HG03066 (cell line): ENCODE measurements at regions not wholly inside any gene's neighbourhood (a gene's known extent, or its start where the extent isn't known, plus 50 kb on each side); places are given as distances from the start of the nearest gene placed in this dataset.
"Not testable (repeated sequence)": the region's sequence is repeated elsewhere in the genome, so short reads cannot be mapped to it uniquely, and the experiment has no call there.

ENCODE experiments used
- ATAC-seq: cut with Tn5 transposase; IDR thresholded peaks from one replicate; pipeline ENCODE4 v1.9.1; 2021; ENCODE audit warnings: low read depth; ENCODE audit not compliant: unreplicated experiment

- no peak for ATAC-seq
These were observed 464.9 kb upstream of the MIR17HG start for GRCh38 chr13:90882551-90882950.

DNA sequence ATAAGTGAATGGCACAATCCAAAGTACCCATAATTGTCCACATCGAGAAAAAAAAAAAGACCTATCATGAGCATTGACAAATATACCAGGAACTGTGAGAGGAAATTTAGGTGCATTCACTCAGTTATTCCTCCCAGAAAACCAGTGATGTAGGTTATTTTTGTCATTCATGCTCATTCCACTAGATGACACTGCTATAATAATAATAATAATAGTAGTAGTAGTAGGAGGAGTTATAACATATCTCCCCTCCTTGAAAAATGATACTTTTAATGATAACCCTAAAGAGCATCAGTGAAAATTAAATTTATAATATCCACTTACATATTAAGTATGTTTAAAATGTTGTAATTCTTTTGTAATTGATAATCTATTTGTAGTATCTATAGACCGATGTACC lies 463.9 kb upstream of the MIR17HG start:
- no peak for ATAC-seq

DNA sequence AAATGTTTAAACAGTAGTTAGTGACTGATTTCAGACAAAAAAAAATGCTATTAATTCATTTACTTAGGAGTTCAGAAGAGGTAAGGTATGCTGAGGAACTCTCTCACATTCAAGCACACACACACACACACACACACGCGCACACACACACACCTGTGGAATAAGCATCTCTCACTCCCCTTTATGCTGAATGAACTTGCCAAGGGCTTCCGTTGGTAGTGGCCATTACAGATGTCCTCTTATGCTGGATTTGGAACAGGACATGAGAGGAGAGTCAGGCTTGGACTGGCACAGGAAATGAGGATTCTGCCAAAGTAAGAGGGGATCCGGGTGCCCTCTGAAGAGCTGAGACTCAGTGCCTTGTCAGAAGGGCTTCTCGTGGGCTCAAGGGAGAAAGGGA lies 463.4 kb upstream of the MIR17HG start:
- ATAC-seq = no peak

DNA sequence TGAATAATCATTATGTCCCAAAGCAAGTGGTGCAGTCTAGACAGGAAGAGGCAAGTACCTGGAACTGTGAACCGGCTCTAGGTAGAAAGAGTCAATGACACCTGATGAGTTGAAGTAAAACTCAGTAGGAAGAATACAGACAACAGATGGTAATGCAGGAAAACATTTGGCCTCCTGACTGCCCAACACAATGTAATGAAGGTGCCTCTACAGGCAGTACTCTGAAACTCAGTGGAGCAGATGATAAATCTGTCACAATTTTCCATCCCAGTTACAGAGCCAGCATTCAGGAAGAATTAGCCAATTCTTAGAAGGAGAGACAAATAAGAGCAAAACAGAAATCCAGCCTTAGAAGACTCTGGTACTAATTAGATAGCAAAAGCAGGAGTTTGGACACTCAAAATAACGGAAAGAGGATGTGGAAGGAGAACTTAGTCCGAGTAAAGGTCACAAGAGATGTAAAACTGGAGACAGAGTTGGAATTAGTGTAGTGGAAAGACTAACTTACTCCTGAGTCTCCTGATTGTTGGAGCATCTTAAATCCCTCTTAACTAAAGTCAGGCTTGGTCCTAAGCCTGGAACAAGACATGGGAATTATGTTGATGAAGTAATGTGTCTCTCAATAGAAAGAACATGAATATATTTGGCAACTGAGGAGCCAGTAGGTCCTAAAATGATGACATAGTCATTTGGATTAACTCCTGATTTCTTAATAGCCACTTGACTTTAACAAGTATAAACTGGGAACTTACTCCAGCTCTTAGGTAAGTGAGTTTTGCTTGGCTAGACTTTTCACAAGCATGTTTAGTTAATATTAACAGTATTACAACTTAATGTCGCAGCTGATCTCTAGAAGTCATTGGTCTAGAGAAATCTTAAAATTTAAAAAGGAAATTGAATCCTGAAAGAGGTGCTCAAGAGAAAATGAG lies 457.3 kb upstream of the MIR17HG start:
- no peak for ATAC-seq

DNA sequence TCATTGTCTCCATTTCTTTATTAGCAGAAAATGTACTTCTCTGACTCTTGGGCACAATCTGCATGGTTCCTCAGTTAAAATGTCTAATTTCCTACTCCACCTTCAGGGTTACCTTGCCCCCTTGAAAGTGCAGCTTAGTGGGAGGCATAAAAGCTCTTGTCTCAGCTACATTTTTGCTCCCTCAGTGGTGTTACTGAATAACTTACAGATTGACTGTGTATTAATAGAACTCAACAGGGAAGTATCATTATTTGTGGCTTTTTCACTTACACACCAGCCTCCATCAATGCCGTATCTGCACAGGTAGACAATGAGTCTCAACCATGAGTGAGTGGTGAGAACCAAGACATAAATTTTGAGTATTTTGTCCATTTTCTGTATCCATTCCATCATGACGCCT lies 456.2 kb upstream of the MIR17HG start:
- ATAC-seq = no peak

GRCh38 chr13:90893199-90893598 lies 454.3 kb upstream of the MIR17HG start:
- not testable (repeated sequence) for ATAC-seq

- ATAC-seq = no peak
These were observed 451.5 kb upstream of the MIR17HG start for GRCh38 chr13:90896002-90896401.

GRCh38 chr13:90898811-90899210 lies 448.7 kb upstream of the MIR17HG start:
- ATAC-seq = no peak

GRCh38 chr13:90899416-90899815 lies 448.1 kb upstream of the MIR17HG start:
- ATAC-seq = no peak

DNA sequence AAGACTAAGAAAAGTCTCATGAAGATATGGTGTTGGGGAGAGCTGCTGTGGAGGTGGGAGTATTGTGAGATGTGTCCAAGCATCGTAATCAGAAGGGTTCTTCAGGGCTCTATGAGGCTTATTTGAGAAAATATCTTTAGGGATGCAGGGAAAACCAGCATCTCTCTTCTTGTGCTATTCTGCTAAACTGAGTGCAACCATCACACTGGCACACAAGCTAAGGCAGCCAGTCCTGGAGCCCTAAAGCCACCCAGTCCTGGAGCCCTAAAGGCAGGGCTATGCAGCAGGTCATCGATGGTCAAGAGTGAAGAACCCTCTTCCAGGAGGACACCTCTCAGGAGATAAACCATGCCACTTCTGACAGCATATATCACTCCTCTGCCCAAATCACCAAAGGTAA lies 445.2 kb upstream of the MIR17HG start:
- no peak for ATAC-seq

- no peak for ATAC-seq
These were observed 440.9 kb upstream of the MIR17HG start for GRCh38 chr13:90906554-90906953.

- ATAC-seq = no peak
These were observed 438.7 kb upstream of the MIR17HG start for GRCh38 chr13:90908792-90909191.

DNA sequence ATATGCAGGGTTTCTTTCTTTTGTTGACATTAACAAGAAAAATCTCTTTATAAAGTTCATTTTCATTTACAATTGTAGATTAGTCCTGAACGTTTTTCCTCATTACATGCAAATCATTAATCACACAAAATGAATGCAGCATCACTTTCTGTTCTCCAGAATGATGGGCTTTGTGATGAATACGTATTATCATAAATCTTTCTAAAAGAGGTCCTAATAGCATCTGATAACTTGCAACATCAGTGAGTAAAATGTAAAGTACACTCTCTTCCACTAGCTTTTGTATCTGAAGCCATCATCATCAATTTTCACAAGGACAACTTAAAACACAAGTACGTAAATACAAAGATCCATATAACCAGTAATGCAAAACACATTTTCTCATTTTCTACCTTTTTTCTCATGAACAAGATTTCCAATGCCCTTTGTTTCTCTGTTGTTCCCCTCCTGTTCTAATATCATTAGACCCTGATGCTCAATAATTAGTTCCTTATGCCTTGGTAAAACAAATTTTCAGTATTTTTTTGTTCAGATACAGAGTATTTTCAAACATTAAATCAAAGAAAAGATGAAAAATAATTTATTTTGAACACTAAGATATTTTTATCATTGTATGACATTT lies 437.4 kb upstream of the MIR17HG start:
- no peak for ATAC-seq

- no peak for ATAC-seq
These were observed 435.2 kb upstream of the MIR17HG start for GRCh38 chr13:90912247-90912646.

DNA sequence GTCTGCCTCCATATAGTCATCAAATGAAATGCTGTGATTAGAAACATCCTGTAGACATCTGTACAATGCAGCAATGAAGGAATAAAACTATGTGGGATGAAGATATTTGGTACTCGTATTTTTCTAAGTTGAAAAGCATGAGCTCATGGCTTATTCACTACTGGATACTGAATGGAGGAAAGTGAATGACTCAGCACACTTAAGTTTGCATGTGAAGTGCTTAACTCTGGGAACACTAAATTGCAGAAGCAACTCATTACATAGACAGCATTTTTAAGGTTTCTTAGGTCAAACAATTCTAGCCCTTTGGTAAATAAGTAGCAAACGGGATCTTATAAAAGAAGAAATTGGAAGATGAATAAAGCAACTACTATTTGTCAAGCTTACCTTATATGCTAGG lies 429.0 kb upstream of the MIR17HG start:
- no peak for ATAC-seq

DNA sequence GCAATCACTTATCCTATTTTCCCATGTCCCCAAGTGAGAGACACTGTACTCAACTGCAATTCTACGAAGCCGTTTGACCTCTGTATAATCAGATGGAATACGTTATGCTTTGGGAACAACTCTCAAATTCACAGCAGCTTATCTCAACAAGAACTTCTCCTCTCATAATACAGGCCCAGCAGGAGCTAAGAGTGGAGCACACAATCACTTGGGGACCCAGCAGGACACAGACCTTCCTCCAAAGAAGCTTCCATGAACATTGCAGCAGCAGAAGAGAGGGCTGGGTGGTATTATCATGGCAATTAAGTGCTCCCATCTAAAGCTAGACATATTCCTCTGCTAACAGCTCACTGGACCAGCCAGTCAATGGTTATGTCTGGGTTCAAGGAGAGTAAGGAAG lies 428.3 kb upstream of the MIR17HG start:
- no peak for ATAC-seq

- ATAC-seq = no peak
These were observed 421.0 kb upstream of the MIR17HG start for GRCh38 chr13:90926459-90926858.

- no peak for ATAC-seq
These were observed 419.4 kb upstream of the MIR17HG start for GRCh38 chr13:90928109-90928508.

DNA sequence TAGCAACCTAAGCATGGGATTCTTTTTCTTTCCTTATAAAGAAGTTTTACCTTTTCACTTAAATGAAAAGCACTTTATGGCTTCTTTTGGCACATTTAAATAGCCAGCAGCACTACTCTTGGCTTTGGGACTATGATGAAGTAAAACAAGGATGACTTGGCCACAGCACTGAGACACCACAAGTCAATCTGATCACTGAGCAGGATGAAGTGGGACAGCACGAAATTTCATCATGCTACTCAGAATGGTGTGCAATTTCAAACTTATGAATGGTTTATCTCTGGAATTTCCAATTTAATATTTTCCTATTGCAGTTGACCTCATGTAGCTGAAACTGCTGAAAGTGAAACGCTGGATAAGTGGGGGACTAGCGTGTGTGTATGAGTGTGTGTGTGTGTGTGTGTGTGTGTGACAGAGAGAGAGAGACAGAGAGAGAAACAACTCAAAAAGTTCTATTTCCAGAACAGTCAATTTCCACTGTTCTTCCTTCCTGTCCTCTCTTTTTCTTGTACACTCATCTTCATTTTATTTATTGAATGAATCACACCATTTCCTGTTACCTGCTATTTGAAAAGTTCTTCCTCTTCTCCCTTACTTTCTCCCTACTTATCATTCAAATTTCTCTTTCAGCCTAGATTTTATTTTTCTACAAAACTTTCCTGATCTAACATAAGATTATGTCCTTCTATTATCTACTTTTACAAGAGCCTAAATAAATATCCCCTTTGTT lies 414.2 kb upstream of the MIR17HG start:
- no peak for ATAC-seq

- no peak for ATAC-seq
These were observed 412.7 kb upstream of the MIR17HG start for GRCh38 chr13:90934741-90935140.

- ATAC-seq = no peak
These were observed 408.6 kb upstream of the MIR17HG start for GRCh38 chr13:90938848-90939247.
